ENCODE measurements at regions not wholly inside any gene's neighbourhood (a gene's known extent, or its start where the extent isn't known, plus 50 kb on each side); places are given as distances from the start of the nearest gene placed in this dataset.

- no peak for DNase-seq
- H3K4me1 ChIP-seq: no peaks in the 10 kb centered on the region
- intact Hi-C loops (cut with micrococcal nuclease; ENCODE audit: unreplicated experiment): no loop called here
- no peak overlapping the region for H3K4me3 Mint-ChIP-seq (ENCODE audit: unreplicated experiment)
- H3K36me3 Mint-ChIP-seq (ENCODE audit: insufficient read depth, unreplicated experiment): no peaks in the 10 kb centered on the region
- BruUV-seq (replicated peaks): no TSS peak
- POLR2A ChIA-PET: no interaction called here
- TF ChIP-seq CTCF (IDR thresholded peaks at IDR 0.05; ENCODE audit: insufficient read depth in 1 of 2, low read depth in 1 of 2, low read length in 1 of 2, severe bottlenecking in 1 of 2, unreplicated experiment in 1 of 2): no peak
- no peaks in the 10 kb centered on the region for H3K9me3 ChIP-seq
- H3K36me3 ChIP-seq (ENCODE audit: control insufficient read depth, insufficient read depth, low read length): no peaks in the 10 kb centered on the region
- H3K27me3 ChIP-seq (replicated peaks; ENCODE audit: control insufficient read depth, insufficient read depth, low read length): no peaks in the 10 kb centered on the region
- no peaks in the 10 kb centered on the region for H3K27me3 Mint-ChIP-seq (ENCODE audit: insufficient read depth, unreplicated experiment)
- H3K27ac Mint-ChIP-seq (ENCODE audit: unreplicated experiment): no peak overlapping the region
- CTCF ChIA-PET: no interaction called here
- H3K9me3 Mint-ChIP-seq (ENCODE audit: unreplicated experiment): peaks cover 15% of the 10 kb centered on the region
- no peak overlapping the region for H3K4me3 ChIP-seq (ENCODE audit: low read depth, low read length)
- H3K4me1 Mint-ChIP-seq (ENCODE audit: low read depth, unreplicated experiment): no peaks in the 10 kb centered on the region
These were observed 513.6 kb upstream of the LRRTM4 start for GRCh38 chr2:78035804-78036203.

- no peak for TF ChIP-seq CTCF (IDR thresholded peaks at IDR 0.05; ENCODE audit: insufficient read depth in 1 of 2, low read depth in 1 of 2, low read length in 1 of 2, severe bottlenecking in 1 of 2, unreplicated experiment in 1 of 2)
- Histone ChIP-seq H3K4me1 (no peaks in the 10 kb centered on the region), H3K9me3 (peaks cover 23% of the 10 kb centered on the region), H3K27me3 (replicated peaks; ENCODE audit: control insufficient read depth, insufficient read depth, low read length) (no peaks in the 10 kb centered on the region), H3K4me3 (ENCODE audit: low read depth, low read length) (no peak overlapping the region), H3K36me3 (ENCODE audit: control insufficient read depth, insufficient read depth, low read length) (no peaks in the 10 kb centered on the region)
- no TSS peak for BruUV-seq (replicated peaks)
- CTCF ChIA-PET: no interaction called here
- no peaks in the 10 kb centered on the region for H3K4me1 Mint-ChIP-seq (ENCODE audit: low read depth, unreplicated experiment)
- H3K27ac Mint-ChIP-seq (ENCODE audit: unreplicated experiment): no peak overlapping the region
- intact Hi-C loops (cut with micrococcal nuclease; ENCODE audit: unreplicated experiment): no loop called here
- H3K36me3 Mint-ChIP-seq (ENCODE audit: insufficient read depth, unreplicated experiment): peaks cover 6% of the 10 kb centered on the region
- H3K4me3 Mint-ChIP-seq (ENCODE audit: unreplicated experiment): no peak overlapping the region
- H3K9me3 Mint-ChIP-seq (ENCODE audit: unreplicated experiment): peaks cover 75% of the 10 kb centered on the region
- no peak for DNase-seq
- POLR2A ChIA-PET: no interaction called here
- no peaks in the 10 kb centered on the region for H3K27me3 Mint-ChIP-seq (ENCODE audit: insufficient read depth, unreplicated experiment)
These were observed 529.3 kb upstream of the LRRTM4 start for GRCh38 chr2:78051480-78051879.

GRCh38 chr2:78056976-78057375 is 534.8 kb upstream of the LRRTM4 start:
- H3K36me3 Mint-ChIP-seq (ENCODE audit: insufficient read depth, unreplicated experiment): peaks cover 6% of the 10 kb centered on the region
- TF ChIP-seq CTCF (IDR thresholded peaks at IDR 0.05; ENCODE audit: insufficient read depth in 1 of 2, low read depth in 1 of 2, low read length in 1 of 2, severe bottlenecking in 1 of 2, unreplicated experiment in 1 of 2): no peak
- ChIA-PET POLR2A (no interaction called here), CTCF (no interaction called here)
- H3K36me3 ChIP-seq (ENCODE audit: control insufficient read depth, insufficient read depth, low read length): no peaks in the 10 kb centered on the region
- no peaks in the 10 kb centered on the region for H3K4me1 ChIP-seq
- BruUV-seq (replicated peaks): no TSS peak
- H3K27ac Mint-ChIP-seq (ENCODE audit: unreplicated experiment): no peak overlapping the region
- H3K4me3 Mint-ChIP-seq (ENCODE audit: unreplicated experiment): no peak overlapping the region
- H3K9me3 ChIP-seq: peaks cover 10% of the 10 kb centered on the region
- no peaks in the 10 kb centered on the region for H3K4me1 Mint-ChIP-seq (ENCODE audit: low read depth, unreplicated experiment)
- H3K27me3 Mint-ChIP-seq (ENCODE audit: insufficient read depth, unreplicated experiment): no peaks in the 10 kb centered on the region
- DNase-seq: no peak
- H3K9me3 Mint-ChIP-seq (ENCODE audit: unreplicated experiment): peaks cover 40% of the 10 kb centered on the region
- intact Hi-C loops (cut with micrococcal nuclease; ENCODE audit: unreplicated experiment): no loop called here
- H3K4me3 ChIP-seq (ENCODE audit: low read depth, low read length): no peak overlapping the region
- no peaks in the 10 kb centered on the region for H3K27me3 ChIP-seq (replicated peaks; ENCODE audit: control insufficient read depth, insufficient read depth, low read length)
